ENCODE measurements at regions not wholly inside any gene's neighbourhood (a gene's known extent, or its start where the extent isn't known, plus 50 kb on each side); places are given as distances from the start of the nearest gene placed in this dataset.

DNA sequence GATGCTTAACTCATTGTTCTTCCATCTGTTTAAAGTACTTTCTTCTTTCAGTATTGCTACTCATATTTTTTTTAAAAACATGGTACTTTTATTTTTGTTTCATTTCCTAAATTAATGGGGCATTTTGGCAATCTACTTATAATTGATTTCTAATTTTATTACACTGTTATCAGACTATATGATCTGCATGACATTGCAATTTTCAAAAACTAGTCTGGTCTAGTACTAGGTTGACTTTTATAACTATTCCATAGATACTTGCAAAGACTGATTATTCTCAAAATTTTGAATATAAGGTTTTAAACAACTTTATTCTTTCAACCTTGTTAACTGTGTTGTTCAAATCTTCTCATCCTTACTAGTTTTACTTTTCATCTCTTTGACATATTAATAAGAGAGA lies 63.9 kb upstream of the MVB12B start:
- Histone ChIP-seq H3K79me2 (ENCODE audit: insufficient read depth, low read depth) (no peaks in the 10 kb centered on the region), H3K4me1 (ENCODE audit: low read depth, poor library complexity, severe bottlenecking) (no peaks in the 10 kb centered on the region), H2AFZ (ENCODE audit: low read depth) (no peak overlapping the region), H3K27ac (no peak overlapping the region), H4K20me1 (ENCODE audit: insufficient read depth) (no peaks in the 10 kb centered on the region), H3K4me2 (no peak overlapping the region), H3K36me3 (ENCODE audit: insufficient read depth) (no peaks in the 10 kb centered on the region), H3K9ac (no peak overlapping the region), H3K27me3 (ENCODE audit: insufficient read depth, low read depth) (no peaks in the 10 kb centered on the region), H3K4me3 (IDR thresholded peaks at IDR 0.05; ENCODE audit: insufficient read depth, low read depth, low read length) (no peak overlapping the region)
- TF ChIP-seq, protein P1, sequence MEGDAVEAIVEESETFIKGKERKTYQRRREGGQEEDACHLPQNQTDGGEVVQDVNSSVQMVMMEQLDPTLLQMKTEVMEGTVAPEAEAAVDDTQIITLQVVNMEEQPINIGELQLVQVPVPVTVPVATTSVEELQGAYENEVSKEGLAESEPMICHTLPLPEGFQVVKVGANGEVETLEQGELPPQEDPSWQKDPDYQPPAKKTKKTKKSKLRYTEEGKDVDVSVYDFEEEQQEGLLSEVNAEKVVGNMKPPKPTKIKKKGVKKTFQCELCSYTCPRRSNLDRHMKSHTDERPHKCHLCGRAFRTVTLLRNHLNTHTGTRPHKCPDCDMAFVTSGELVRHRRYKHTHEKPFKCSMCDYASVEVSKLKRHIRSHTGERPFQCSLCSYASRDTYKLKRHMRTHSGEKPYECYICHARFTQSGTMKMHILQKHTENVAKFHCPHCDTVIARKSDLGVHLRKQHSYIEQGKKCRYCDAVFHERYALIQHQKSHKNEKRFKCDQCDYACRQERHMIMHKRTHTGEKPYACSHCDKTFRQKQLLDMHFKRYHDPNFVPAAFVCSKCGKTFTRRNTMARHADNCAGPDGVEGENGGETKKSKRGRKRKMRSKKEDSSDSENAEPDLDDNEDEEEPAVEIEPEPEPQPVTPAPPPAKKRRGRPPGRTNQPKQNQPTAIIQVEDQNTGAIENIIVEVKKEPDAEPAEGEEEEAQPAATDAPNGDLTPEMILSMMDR (conservative IDR thresholded peaks at IDR 0.05; ENCODE audit: low read depth, low read length) = no peak

DNA sequence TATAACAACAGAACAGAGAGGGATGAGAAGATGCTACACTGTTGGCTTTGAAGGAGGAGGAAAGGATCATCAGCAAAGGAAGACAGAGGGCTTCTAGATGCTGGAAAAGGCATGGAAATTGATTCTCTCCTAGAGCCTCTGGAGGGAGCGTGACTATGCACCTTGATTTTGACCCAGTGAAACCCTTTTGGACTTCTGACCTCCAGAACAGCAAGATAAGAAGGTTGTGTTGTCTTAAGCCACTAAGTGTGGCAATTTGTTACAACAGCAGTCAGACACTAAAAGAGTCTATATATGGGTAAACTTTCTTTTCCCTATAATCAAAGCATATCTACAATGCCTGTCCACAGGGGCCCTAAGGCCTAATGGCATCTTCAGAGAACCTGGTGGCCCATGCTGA lies 56.1 kb upstream of the MVB12B start:
- no peaks in the 10 kb centered on the region for H3K27me3 ChIP-seq (ENCODE audit: insufficient read depth, low read depth)
- H3K4me1 ChIP-seq (ENCODE audit: low read depth, poor library complexity, severe bottlenecking) = no peaks in the 10 kb centered on the region

DNA sequence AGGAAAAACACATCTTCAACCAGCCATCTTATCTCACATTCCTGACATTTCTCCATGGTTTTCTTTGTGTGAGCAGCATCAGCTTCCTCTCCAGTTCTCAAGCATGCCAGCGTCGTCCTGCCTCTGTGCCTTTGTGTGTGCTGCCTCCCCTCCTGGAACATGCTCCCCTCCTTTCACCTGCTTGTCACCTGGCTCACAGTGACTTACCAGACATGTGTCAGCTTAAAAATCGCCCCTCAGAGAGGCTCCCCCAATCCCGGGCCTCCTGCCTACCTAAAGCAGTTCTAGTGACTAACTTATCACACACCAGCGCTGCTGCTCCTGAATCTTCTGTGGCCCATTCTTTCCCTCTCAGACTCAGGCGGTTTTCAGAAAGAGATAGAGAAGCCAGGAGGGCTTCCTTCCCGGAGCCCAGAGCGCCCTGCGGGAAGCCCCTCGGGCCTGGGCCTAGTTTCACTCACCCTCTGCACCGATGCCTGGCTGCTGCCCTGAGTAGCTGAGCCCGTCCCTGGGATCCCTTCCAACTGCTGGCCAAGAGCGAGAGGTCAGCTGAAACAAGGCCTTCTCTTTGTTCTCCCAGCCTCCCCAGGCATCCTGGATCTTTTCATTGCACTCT lies 51.1 kb upstream of the MVB12B start:
- Histone ChIP-seq H3K36me3 (ENCODE audit: insufficient read depth) (no peaks in the 10 kb centered on the region), H3K27me3 (ENCODE audit: insufficient read depth, low read depth) (no peaks in the 10 kb centered on the region), H3K4me2 (no peak overlapping the region), H3K79me2 (ENCODE audit: insufficient read depth, low read depth) (no peaks in the 10 kb centered on the region), H3K9ac (no peak overlapping the region), H3K27ac (no peak overlapping the region), H2AFZ (ENCODE audit: low read depth) (no peak overlapping the region), H3K4me3 (IDR thresholded peaks at IDR 0.05; ENCODE audit: insufficient read depth, low read depth, low read length) (no peak overlapping the region), H3K4me1 (ENCODE audit: low read depth, poor library complexity, severe bottlenecking) (no peaks in the 10 kb centered on the region), H4K20me1 (ENCODE audit: insufficient read depth) (no peaks in the 10 kb centered on the region)
- TF ChIP-seq, protein P1 (conservative IDR thresholded peaks at IDR 0.05; ENCODE audit: low read depth, low read length) = no peak

More for the DNA sequence above, 56.1 kb upstream of the MVB12B start:
- Histone ChIP-seq H3K27ac (no peak overlapping the region), H3K4me3 (IDR thresholded peaks at IDR 0.05; ENCODE audit: insufficient read depth, low read depth, low read length) (no peak overlapping the region), H3K79me2 (ENCODE audit: insufficient read depth, low read depth) (no peaks in the 10 kb centered on the region), H3K4me2 (no peak overlapping the region), H3K36me3 (ENCODE audit: insufficient read depth) (no peaks in the 10 kb centered on the region), H4K20me1 (ENCODE audit: insufficient read depth) (no peaks in the 10 kb centered on the region), H2AFZ (ENCODE audit: low read depth) (no peak overlapping the region), H3K9ac (no peak overlapping the region)
- TF ChIP-seq, protein P1 (conservative IDR thresholded peaks at IDR 0.05; ENCODE audit: low read depth, low read length) = no peak

DNA sequence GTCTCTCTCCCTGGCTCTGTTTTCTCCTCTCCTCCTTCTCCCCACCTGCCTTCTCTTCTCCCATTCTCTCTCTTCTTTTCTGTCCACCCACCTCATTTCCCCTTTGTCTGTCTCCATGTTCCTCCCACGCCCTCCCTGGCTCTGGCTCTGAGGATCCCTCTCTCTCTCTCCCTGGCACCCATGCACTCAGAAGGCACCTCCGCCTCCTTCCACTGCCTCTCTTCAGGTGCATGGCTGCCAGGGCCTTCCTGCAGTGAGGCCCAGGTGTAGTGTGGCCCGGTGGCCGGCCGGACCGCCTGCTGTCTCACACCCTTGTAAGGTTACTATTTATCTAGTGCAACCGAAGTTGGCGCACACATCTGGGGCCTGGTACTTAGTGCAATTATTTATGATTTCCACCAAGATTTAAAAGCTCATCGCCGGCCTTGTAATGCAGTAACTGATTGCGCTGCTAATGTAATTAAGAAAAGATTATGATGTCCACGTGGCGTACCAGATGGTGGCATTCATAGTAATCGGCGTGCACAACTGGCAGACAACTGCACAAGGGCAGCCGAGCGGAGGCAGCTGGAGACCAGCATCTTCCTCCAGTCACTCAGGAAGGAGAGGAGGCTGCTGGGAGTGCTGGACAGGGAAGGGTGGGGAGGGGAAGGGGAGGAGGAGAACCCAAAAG lies 50.4 kb upstream of the MVB12B start:
- H3K9ac ChIP-seq = no peak overlapping the region
- H3K4me3 ChIP-seq (IDR thresholded peaks at IDR 0.05; ENCODE audit: insufficient read depth, low read depth, low read length) = no peak overlapping the region
- no peak overlapping the region for H2AFZ ChIP-seq (ENCODE audit: low read depth)
- no peak overlapping the region for H3K27ac ChIP-seq
- no peaks in the 10 kb centered on the region for H3K36me3 ChIP-seq (ENCODE audit: insufficient read depth)
- H4K20me1 ChIP-seq (ENCODE audit: insufficient read depth) = no peaks in the 10 kb centered on the region
- no peaks in the 10 kb centered on the region for H3K79me2 ChIP-seq (ENCODE audit: insufficient read depth, low read depth)
- TF ChIP-seq, protein P1 (conservative IDR thresholded peaks at IDR 0.05; ENCODE audit: low read depth, low read length) = no peak
- no peaks in the 10 kb centered on the region for H3K27me3 ChIP-seq (ENCODE audit: insufficient read depth, low read depth)
- no peak overlapping the region for H3K4me2 ChIP-seq
- H3K4me1 ChIP-seq (ENCODE audit: low read depth, poor library complexity, severe bottlenecking) = no peaks in the 10 kb centered on the region
